K562 (cell line): ENCODE measurements at regions not wholly inside any gene's neighbourhood (a gene's known extent, or its start where the extent isn't known, plus 50 kb on each side); places are given as distances from the start of the nearest gene placed in this dataset.

Source experiments
- ARID4B ChIP-seq: sonication (generic); formaldehyde crosslinking; IDR thresholded peaks from 2 replicates; pipeline ENCODE4 v1.8.0; 2022; ENCODE audit warnings: mild to moderate bottlenecking, missing genetic modification reagents
- ATF7 ChIP-seq: fragments of 450-650 bp; IDR thresholded peaks from 2 replicates; pipeline ENCODE4 v1.7.1; 2014; ENCODE audit warnings: mild to moderate bottlenecking, moderate library complexity
- GTF2A2 ChIP-seq: IDR thresholded peaks from 2 replicates; pipeline ENCODE4 v1.6.1; 2016; ENCODE audit warnings: mild to moderate bottlenecking, missing genetic modification characterization, missing compliant biosample characterization
- HDAC6 ChIP-seq: IDR thresholded peaks from 2 replicates; pipeline ENCODE4 v1.6.1; 2012; ENCODE audit warnings: low read depth, mild to moderate bottlenecking, control low read depth, inconsistent platforms, low read length, moderate library complexity
- KLF6 ChIP-seq: fragments of 250-450 bp; sonication (Bioruptor Pico); IDR thresholded peaks from 2 replicates; pipeline ENCODE4 v1.4.0; 2020; ENCODE audit warnings: mild to moderate bottlenecking, moderate library complexity, borderline replicate concordance
- MEF2A ChIP-seq: IDR thresholded peaks from 2 replicates; pipeline ENCODE4 v1.6.1; 2011; ENCODE audit warnings: low read depth, mild to moderate bottlenecking, low read length, moderate library complexity; ENCODE audit not compliant: control insufficient read depth
- NR3C1 ChIP-seq: sonication (generic); formaldehyde crosslinking; IDR thresholded peaks from 2 replicates; pipeline ENCODE4 v1.8.1; 2022; ENCODE audit warnings: missing genetic modification reagents
- PBX2 ChIP-seq, 2 experiments: IDR thresholded peaks in 1 of 2; conservative IDR thresholded peaks in 1 of 2; 2 replicates each; pipeline ENCODE4 v1.6.1; 2016; ENCODE audit warnings: low read depth in 2 of 2, mild to moderate bottlenecking in 1 of 2, missing compliant biosample characterization in 1 of 2, missing genetic modification characterization in 1 of 2, moderate library complexity in 1 of 2
- RAD21 ChIP-seq, 2 experiments: fragments of 250-450 bp in 1 of 2; fragments of 450-650 bp in 1 of 2; sonication (Bioruptor Pico) in 1 of 2; formaldehyde crosslinking in 1 of 2; IDR thresholded peaks in 1 of 2; conservative IDR thresholded peaks in 1 of 2; 2 replicates each; pipeline versions ENCODE4 v1.4.0 to v1.8.0; 2020 to 2022; ENCODE audit warnings: mild to moderate bottlenecking in 2 of 2, moderate library complexity in 1 of 2
- SAP30 ChIP-seq: fragments of 200-600 bp; sonication (generic); IDR thresholded peaks from 2 replicates; pipeline ENCODE4 v1.6.1; 2012; ENCODE audit warnings: borderline replicate concordance, low read depth, mild to moderate bottlenecking, moderate library complexity, low read length, control low read depth, inconsistent platforms; ENCODE audit not compliant: insufficient read depth, poor library complexity, severe bottlenecking
- TEAD1 ChIP-seq, 2 experiments: fragments of 450-650 bp in 1 of 2; sonication (generic) in 1 of 2; formaldehyde crosslinking; IDR thresholded peaks; 2 replicates each; pipeline versions ENCODE4 v1.4.0 to v1.8.0; 2020 to 2022; ENCODE audit warnings: mild to moderate bottlenecking in 2 of 2, missing genetic modification reagents in 1 of 2
- TEAD4 ChIP-seq, 2 experiments: sonication (generic) in 1 of 2; formaldehyde crosslinking in 1 of 2; IDR thresholded peaks; 2 replicates each; pipeline versions ENCODE4 v1.6.1 to v1.8.0; 2012 to 2022; ENCODE audit warnings: borderline replicate concordance in 1 of 2, inconsistent platforms in 1 of 2, low read length in 1 of 2, mild to moderate bottlenecking in 1 of 2, missing genetic modification reagents in 1 of 2
- ZBTB7A ChIP-seq: IDR thresholded peaks from 2 replicates; pipeline ENCODE4 v1.6.1; 2011; ENCODE audit warnings: low read depth, mild to moderate bottlenecking, low read length, moderate library complexity, borderline replicate concordance; ENCODE audit not compliant: control insufficient read depth
- ZHX1 ChIP-seq: fragments of 150-350 bp; conservative IDR thresholded peaks from 2 replicates; pipeline ENCODE4 v1.6.1; 2014; ENCODE audit warnings: low read length

GRCh38 chr16:85358704-85359146 is 246.5 kb upstream of the CIBAR2 start (continued):
- no peak for TF ChIP-seq TEAD4 (IDR thresholded peaks at IDR 0.05; ENCODE audit: low read length)
- TF ChIP-seq TEAD4 (CRISPR knock-in tag; IDR thresholded peaks at IDR 0.05; ENCODE audit: borderline replicate concordance), result 0 out of 2 replicates have a peak, but pooled peaks have one; percentile 42
- no peak for TF ChIP-seq SAP30
- TF ChIP-seq RAD21 (CRISPR knock-in tag; conservative IDR thresholded peaks at IDR 0.05 in 1 of 2, IDR thresholded peaks at IDR 0.05 in 1 of 2), result no peak
- no peak for TF ChIP-seq MEF2A
- TF ChIP-seq GTF2A2, result no peak
- no peak for TF ChIP-seq NR3C1
- no peak for TF ChIP-seq HDAC6
- 0 out of 2 replicates have a peak, but pooled peaks have one; percentile 23 for TF ChIP-seq ARID4B (CRISPR knock-in tag)
- 0 out of 2 replicates have a peak, but pooled peaks have one; percentile 18 for TF ChIP-seq ZBTB7A
- TF ChIP-seq KLF6 (CRISPR knock-in tag), result no peak
- TF ChIP-seq ATF7, result no peak
- TF ChIP-seq PBX2 (CRISPR knock-in tag; IDR thresholded peaks at IDR 0.05; ENCODE audit: low read depth), result no peak
- 0 out of 2 replicates have a peak, but pooled peaks have one; percentile 43 for TF ChIP-seq PBX2 (tag; conservative IDR thresholded peaks at IDR 0.05; ENCODE audit: low read depth)
- TF ChIP-seq ZHX1, result no peak
- 0 out of 4 replicates have a peak, but pooled peaks of 1 of the 2 experiments have one; percentile 13 for TF ChIP-seq TEAD1 (CRISPR knock-in tag; IDR thresholded peaks at IDR 0.05)
